Common myeloid progenitor, CD34-positive (primary cell): ENCODE measurements at regions not wholly inside any gene's neighbourhood (a gene's known extent, or its start where the extent isn't known, plus 50 kb on each side); places are given as distances from the start of the nearest gene placed in this dataset.
"Not testable (repeated sequence)": the region's sequence is repeated elsewhere in the genome, so short reads cannot be mapped to it uniquely, and the experiment has no call there.

ENCODE experiments used
- CTCF ChIA-PET: fragments of 350-600 bp; sonication (Branson Sonifier 250); formaldehyde crosslinking; loops from one replicate; lab custom pipeline; 2021; ENCODE audit warnings: antibody characterized with exemption; lab: Charles Lee
- POLR2A ChIA-PET: fragments of 350-600 bp; sonication (Branson Sonifier 250); formaldehyde crosslinking; loops from one replicate; lab custom pipeline; 2021; ENCODE audit warnings: antibody characterized with exemption; lab: Charles Lee
- DNase-seq, 3 donors: peaks; one replicate each; pipeline versions ENCODE4 v3.0.0 to v3.0.0-alpha.2; 2013
- H3K27ac ChIP-seq, 2 experiments: 1 replicate in 1 of 2; 2 replicates in 1 of 2; pipeline ENCODE4 v1.7.0; 2013; ENCODE audit warnings: inconsistent platforms in 2 of 2, low read length in 2 of 2, mild to moderate bottlenecking in 2 of 2, low read depth in 1 of 2, moderate library complexity in 1 of 2; ENCODE audit not compliant: severe bottlenecking in 2 of 2, insufficient read depth in 1 of 2, poor library complexity in 1 of 2
- H3K27me3 ChIP-seq, 5 experiments: replicated peaks in 2 of 5; 1 replicate in 3 of 5; 2 replicates in 2 of 5; pipeline versions ENCODE4 v1.6.1 to v1.7.0; 2013; ENCODE audit warnings: low read length in 4 of 5, mild to moderate bottlenecking in 2 of 5, moderate library complexity in 2 of 5, inconsistent platforms in 1 of 5; ENCODE audit not compliant: insufficient read depth in 5 of 5, control insufficient read depth in 4 of 5
- H3K36me3 ChIP-seq, 4 experiments: 1 replicate in 2 of 4; 2 replicates in 2 of 4; pipeline versions ENCODE4 v1.6.1 to v1.7.0; 2013; ENCODE audit warnings: low read length in 3 of 4, control low read depth in 1 of 4, mild to moderate bottlenecking in 1 of 4; ENCODE audit not compliant: control insufficient read depth in 4 of 4, insufficient read depth in 4 of 4
- H3K4me1 ChIP-seq, 4 experiments: 1 replicate in 3 of 4; 2 replicates in 1 of 4; pipeline versions ENCODE4 v1.6.1 to v1.7.1; 2013; ENCODE audit warnings: low read length in 3 of 4, mild to moderate bottlenecking in 3 of 4, control low read depth in 1 of 4, inconsistent platforms in 1 of 4, moderate library complexity in 1 of 4; ENCODE audit not compliant: control insufficient read depth in 4 of 4, insufficient read depth in 4 of 4; ENCODE audit errors: control extremely low read depth in 1 of 4
- H3K4me3 ChIP-seq, 7 experiments: 1 replicate in 4 of 7; 2 replicates in 3 of 7; pipeline versions ENCODE4 v1.5.1 to v1.7.0; 2013; ENCODE audit warnings: mild to moderate bottlenecking in 7 of 7, low read length in 6 of 7, moderate library complexity in 6 of 7, inconsistent platforms in 2 of 7, low read depth in 2 of 7, control low read depth in 1 of 7; ENCODE audit not compliant: insufficient read depth in 4 of 7, control insufficient read depth in 1 of 7; ENCODE audit errors: extremely low read depth in 1 of 7
- H3K9me3 ChIP-seq, 5 experiments: 1 replicate in 4 of 5; 2 replicates in 1 of 5; pipeline versions ENCODE4 v1.6.1 to v1.7.1; 2013; ENCODE audit warnings: low read length in 4 of 5, mild to moderate bottlenecking in 2 of 5, inconsistent platforms in 1 of 5, low read depth in 1 of 5, moderate library complexity in 1 of 5; ENCODE audit not compliant: control insufficient read depth in 4 of 5, insufficient read depth in 2 of 5; ENCODE audit errors: control extremely low read depth in 1 of 5
- WGBS: methylation state at CpG from one replicate; pipeline ENCODE4 v1.1.5; 2013; ENCODE audit not compliant: insufficient coverage; 5-methylcytosine and 5-hydroxymethylcytosine counted together

GRCh38 chr10:42235241-42235640 lies 403.1 kb downstream of the ZNF33B start:
- H3K4me1 ChIP-seq, H3K27me3 ChIP-seq, CTCF ChIA-PET, DNase-seq, H3K4me3 ChIP-seq, POLR2A ChIA-PET, H3K36me3 ChIP-seq, H3K27ac ChIP-seq: not testable (repeated sequence)
- peaks cover 0 to 10% (median 0%) of the 10 kb centered on the region in 5 experiments for H3K9me3 ChIP-seq
- WGBS, result 96% methylated on average over 3 of the region's 3 CpGs

- H3K4me1 ChIP-seq, H3K36me3 ChIP-seq, H3K27ac ChIP-seq, H3K4me3 ChIP-seq, CTCF ChIA-PET, POLR2A ChIA-PET, DNase-seq, H3K27me3 ChIP-seq: not testable (repeated sequence)
- WGBS, result 100% methylated on average over 1 of the region's 5 CpGs
- H3K9me3 ChIP-seq, result peaks cover 0 to 12% (median 3%) of the 10 kb centered on the region in 5 experiments
Observed at GRCh38 chr10:42234506-42234905, 403.9 kb downstream of the ZNF33B start.

GRCh38 chr10:42233461-42234206 lies 404.7 kb downstream of the ZNF33B start:
- peaks cover 0 to 12% (median 3%) of the 10 kb centered on the region in 5 experiments for H3K9me3 ChIP-seq
- CTCF ChIA-PET, POLR2A ChIA-PET, H3K27me3 ChIP-seq, H3K27ac ChIP-seq, DNase-seq, H3K4me1 ChIP-seq, H3K4me3 ChIP-seq, H3K36me3 ChIP-seq: not testable (repeated sequence)
- 93% methylated on average over 8 of the region's 8 CpGs for WGBS

GRCh38 chr10:42232955-42233354 lies 405.4 kb downstream of the ZNF33B start:
- H3K27ac ChIP-seq, POLR2A ChIA-PET, DNase-seq, H3K4me3 ChIP-seq, H3K36me3 ChIP-seq, H3K27me3 ChIP-seq, CTCF ChIA-PET, H3K4me1 ChIP-seq: not testable (repeated sequence)
- 86% methylated on average over 1 of the region's 1 CpG for WGBS
- H3K9me3 ChIP-seq, result peaks cover 0 to 12% (median 3%) of the 10 kb centered on the region in 5 experiments

GRCh38 chr10:42230812-42231211 lies 407.6 kb downstream of the ZNF33B start:
- CTCF ChIA-PET, DNase-seq, H3K36me3 ChIP-seq, H3K4me1 ChIP-seq, H3K27ac ChIP-seq, H3K27me3 ChIP-seq, POLR2A ChIA-PET, H3K4me3 ChIP-seq: not testable (repeated sequence)
- 72% methylated on average over 4 of the region's 4 CpGs for WGBS
- H3K9me3 ChIP-seq, result peaks cover 0 to 12% (median 3%) of the 10 kb centered on the region in 5 experiments

- H3K27ac ChIP-seq, H3K4me3 ChIP-seq, H3K9me3 ChIP-seq, H3K4me1 ChIP-seq, H3K27me3 ChIP-seq, H3K36me3 ChIP-seq, CTCF ChIA-PET, DNase-seq, POLR2A ChIA-PET: not testable (repeated sequence)
- WGBS, result 41% methylated on average over 1 of the region's 2 CpGs
Observed at GRCh38 chr10:42230115-42230514, 408.3 kb downstream of the ZNF33B start.

- POLR2A ChIA-PET, CTCF ChIA-PET: not testable (repeated sequence)
Observed at GRCh38 chr10:42227859-42228258, 410.5 kb downstream of the ZNF33B start.

More at GRCh38 chr10:42227859-42228258, 410.5 kb downstream of the ZNF33B start:
- not testable (repeated sequence) for H3K36me3 ChIP-seq, H3K27me3 ChIP-seq, H3K4me1 ChIP-seq, H3K27ac ChIP-seq, H3K4me3 ChIP-seq, H3K9me3 ChIP-seq, DNase-seq
